ENCODE measurements at regions not wholly inside any gene's neighbourhood (a gene's known extent, or its start where the extent isn't known, plus 50 kb on each side); places are given as distances from the start of the nearest gene placed in this dataset.

DNA sequence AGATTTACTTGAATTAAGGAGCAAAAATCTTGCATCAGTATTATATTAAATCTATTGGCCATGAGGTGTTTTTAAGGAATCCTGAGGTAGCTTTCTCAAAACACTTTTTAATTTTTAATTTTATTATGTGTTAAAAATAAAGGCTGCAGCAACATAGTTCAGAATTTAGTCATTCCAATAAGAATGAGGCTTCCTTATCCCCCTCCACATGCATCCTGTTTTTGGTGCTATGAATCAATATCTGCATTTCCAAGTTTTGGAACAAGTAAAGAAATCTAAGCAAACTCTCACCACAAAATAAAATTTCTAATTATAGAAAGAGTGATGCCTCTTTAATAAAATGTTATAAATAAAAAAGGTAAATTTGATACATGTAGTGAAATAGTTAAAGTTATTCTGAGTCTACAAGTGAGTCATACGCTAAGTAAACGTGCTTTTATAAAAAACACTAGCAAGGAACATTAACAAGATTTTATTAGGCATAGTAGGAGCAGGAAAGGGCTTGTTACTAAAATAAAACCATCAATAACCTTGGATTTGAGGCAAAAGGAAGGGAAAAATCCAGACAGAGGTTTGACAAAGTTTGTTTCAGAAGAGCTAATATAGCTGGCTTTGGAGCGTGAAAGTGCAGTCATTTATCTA lies 1218.0 kb downstream of the NSUN3 start:
- no peaks in the 10 kb centered on the region for H3K27me3 Mint-ChIP-seq (ENCODE audit: insufficient read depth, low read depth)

DNA sequence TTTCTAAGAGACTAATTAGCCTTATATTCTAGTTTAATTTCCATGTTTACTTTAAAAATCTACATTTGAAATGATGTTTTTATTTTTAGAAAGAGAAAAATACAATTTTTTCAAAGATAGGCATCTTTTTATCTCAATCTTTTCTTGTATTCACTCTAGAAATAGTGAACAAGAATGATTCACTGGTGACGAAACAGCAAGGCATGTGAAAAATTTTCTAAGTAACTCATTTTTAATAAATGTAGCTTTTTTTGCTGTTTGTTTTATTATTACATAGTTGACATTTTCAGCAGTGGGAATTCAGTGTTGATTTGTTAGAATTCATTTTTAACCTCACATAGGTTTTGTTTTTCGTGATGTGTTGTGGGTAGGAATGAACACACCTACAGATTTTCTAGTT lies 1226.4 kb downstream of the NSUN3 start:
- no peaks in the 10 kb centered on the region for H3K79me2 ChIP-seq (ENCODE audit: low read depth)
- Mint-ChIP-seq H3K36me3 (no peaks in the 10 kb centered on the region), H3K4me1 (no peaks in the 10 kb centered on the region), H3K9me3 (peaks cover 5% of the 10 kb centered on the region), H3K27ac (no peak overlapping the region), H3K4me3 (no peak overlapping the region), H3K27me3 (ENCODE audit: insufficient read depth, low read depth) (no peaks in the 10 kb centered on the region)
- TF ChIP-seq, protein P1, sequence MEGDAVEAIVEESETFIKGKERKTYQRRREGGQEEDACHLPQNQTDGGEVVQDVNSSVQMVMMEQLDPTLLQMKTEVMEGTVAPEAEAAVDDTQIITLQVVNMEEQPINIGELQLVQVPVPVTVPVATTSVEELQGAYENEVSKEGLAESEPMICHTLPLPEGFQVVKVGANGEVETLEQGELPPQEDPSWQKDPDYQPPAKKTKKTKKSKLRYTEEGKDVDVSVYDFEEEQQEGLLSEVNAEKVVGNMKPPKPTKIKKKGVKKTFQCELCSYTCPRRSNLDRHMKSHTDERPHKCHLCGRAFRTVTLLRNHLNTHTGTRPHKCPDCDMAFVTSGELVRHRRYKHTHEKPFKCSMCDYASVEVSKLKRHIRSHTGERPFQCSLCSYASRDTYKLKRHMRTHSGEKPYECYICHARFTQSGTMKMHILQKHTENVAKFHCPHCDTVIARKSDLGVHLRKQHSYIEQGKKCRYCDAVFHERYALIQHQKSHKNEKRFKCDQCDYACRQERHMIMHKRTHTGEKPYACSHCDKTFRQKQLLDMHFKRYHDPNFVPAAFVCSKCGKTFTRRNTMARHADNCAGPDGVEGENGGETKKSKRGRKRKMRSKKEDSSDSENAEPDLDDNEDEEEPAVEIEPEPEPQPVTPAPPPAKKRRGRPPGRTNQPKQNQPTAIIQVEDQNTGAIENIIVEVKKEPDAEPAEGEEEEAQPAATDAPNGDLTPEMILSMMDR (IDR thresholded peaks at IDR 0.05) = no peak
- no peak for TF ChIP-seq EZH2 (IDR thresholded peaks at IDR 0.05)
- TF ChIP-seq EZH2phosphoT487 (IDR thresholded peaks at IDR 0.05) = no peak
- H3K9me3 ChIP-seq (ENCODE audit: low read depth) = no peaks in the 10 kb centered on the region
- DNase-seq (ENCODE audit: low spot score) = no peak
- H3K27ac ChIP-seq = no peak overlapping the region
- no peak overlapping the region for H3K4me3 ChIP-seq
- no peak overlapping the region for H3K4me2 ChIP-seq
- no peaks in the 10 kb centered on the region for H3K27me3 ChIP-seq
- no peak overlapping the region for H3K9ac ChIP-seq
- no peaks in the 10 kb centered on the region for H3K36me3 ChIP-seq
- no peak overlapping the region for H2AFZ ChIP-seq (replicated peaks)
- no peaks in the 10 kb centered on the region for H4K20me1 ChIP-seq (ENCODE audit: low read depth)
- no peaks in the 10 kb centered on the region for H3K4me1 ChIP-seq
- H3F3A ChIP-seq (ENCODE audit: low read depth) = no peaks in the 10 kb centered on the region

More for the DNA sequence above, 1218.0 kb downstream of the NSUN3 start:
- Histone ChIP-seq H2AFZ (replicated peaks) (no peak overlapping the region), H3F3A (ENCODE audit: low read depth) (no peaks in the 10 kb centered on the region), H3K9ac (no peak overlapping the region), H3K4me1 (no peaks in the 10 kb centered on the region), H3K27me3 (no peaks in the 10 kb centered on the region), H3K9me3 (ENCODE audit: low read depth) (no peaks in the 10 kb centered on the region), H3K79me2 (ENCODE audit: low read depth) (no peaks in the 10 kb centered on the region), H3K27ac (no peak overlapping the region), H3K36me3 (no peaks in the 10 kb centered on the region), H3K4me3 (no peak overlapping the region), H3K4me2 (no peak overlapping the region), H4K20me1 (ENCODE audit: low read depth) (no peaks in the 10 kb centered on the region)
- no peaks in the 10 kb centered on the region for H3K9me3 Mint-ChIP-seq
- no peaks in the 10 kb centered on the region for H3K36me3 Mint-ChIP-seq
- H3K4me3 Mint-ChIP-seq = no peak overlapping the region
- no peak for DNase-seq (ENCODE audit: low spot score)
- no peaks in the 10 kb centered on the region for H3K4me1 Mint-ChIP-seq
- H3K27ac Mint-ChIP-seq = no peak overlapping the region
- TF ChIP-seq EZH2phosphoT487 (IDR thresholded peaks at IDR 0.05) (no peak), EZH2 (IDR thresholded peaks at IDR 0.05) (no peak)
- TF ChIP-seq, protein P1 (IDR thresholded peaks at IDR 0.05) = no peak

DNA sequence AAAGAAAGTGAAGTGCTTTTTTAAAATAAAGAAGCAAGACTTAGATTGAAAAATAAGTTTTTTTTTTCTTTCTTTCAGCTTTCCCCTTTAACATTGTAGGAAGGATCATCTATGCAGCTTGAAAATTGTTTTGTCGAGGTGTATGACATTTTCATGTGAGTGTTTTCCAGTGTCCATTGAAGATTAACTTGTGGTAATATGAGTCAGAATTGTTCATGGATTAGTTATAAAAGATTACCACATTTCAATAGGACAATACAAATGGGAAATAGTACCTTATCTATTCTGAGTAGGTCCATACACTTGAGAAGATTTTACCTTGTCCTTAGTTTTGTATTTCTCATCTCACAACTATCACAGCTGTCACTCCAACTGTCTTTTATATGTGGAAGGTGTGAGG lies 1234.7 kb downstream of the NSUN3 start:
- no peak overlapping the region for H3K4me3 Mint-ChIP-seq
- no peaks in the 10 kb centered on the region for H3K36me3 ChIP-seq
- H2AFZ ChIP-seq (replicated peaks) = no peak overlapping the region
- H3K36me3 Mint-ChIP-seq = no peaks in the 10 kb centered on the region
- H3K27ac Mint-ChIP-seq = no peak overlapping the region
- no peak overlapping the region for H3K27ac ChIP-seq
- TF ChIP-seq EZH2phosphoT487 (IDR thresholded peaks at IDR 0.05) = no peak
- no peak for TF ChIP-seq EZH2 (IDR thresholded peaks at IDR 0.05)
- no peaks in the 10 kb centered on the region for H3K9me3 ChIP-seq (ENCODE audit: low read depth)
- no peak overlapping the region for H3K4me2 ChIP-seq
- H3K27me3 Mint-ChIP-seq (ENCODE audit: insufficient read depth, low read depth) = no peaks in the 10 kb centered on the region
- no peaks in the 10 kb centered on the region for H3K79me2 ChIP-seq (ENCODE audit: low read depth)
- no peaks in the 10 kb centered on the region for H3K27me3 ChIP-seq
- H3K9ac ChIP-seq = no peak overlapping the region
- no peaks in the 10 kb centered on the region for H3K4me1 Mint-ChIP-seq
- DNase-seq (ENCODE audit: low spot score) = no peak
- no peaks in the 10 kb centered on the region for H3K9me3 Mint-ChIP-seq
- no peaks in the 10 kb centered on the region for H3K4me1 ChIP-seq
- no peak overlapping the region for H3K4me3 ChIP-seq
- no peaks in the 10 kb centered on the region for H3F3A ChIP-seq (ENCODE audit: low read depth)
- no peaks in the 10 kb centered on the region for H4K20me1 ChIP-seq (ENCODE audit: low read depth)

DNA sequence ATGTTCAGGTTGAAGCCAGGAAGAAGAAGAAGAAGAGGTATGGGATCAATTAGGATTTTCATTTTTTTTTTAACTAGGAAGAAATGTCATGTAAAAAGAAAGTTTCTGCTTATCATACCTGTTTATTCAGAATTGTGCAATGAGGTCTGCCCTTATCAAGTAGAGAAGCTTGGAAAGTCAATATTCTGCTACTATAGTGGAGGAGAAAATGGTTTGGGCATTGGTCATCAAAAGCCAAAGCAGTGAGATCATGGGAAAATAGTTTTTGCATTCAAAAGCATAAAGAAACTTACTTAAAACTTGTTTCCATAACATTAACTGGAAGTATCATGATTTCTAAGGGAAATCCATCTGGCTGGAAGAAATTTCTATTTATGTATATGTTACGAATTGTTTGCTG lies 1239.2 kb downstream of the NSUN3 start:
- Histone ChIP-seq H3K4me2 (no peak overlapping the region), H3K9ac (no peak overlapping the region), H3K27ac (no peak overlapping the region), H3K9me3 (ENCODE audit: low read depth) (no peaks in the 10 kb centered on the region), H3K79me2 (ENCODE audit: low read depth) (no peaks in the 10 kb centered on the region), H3K4me1 (no peaks in the 10 kb centered on the region), H2AFZ (replicated peaks) (no peak overlapping the region), H3F3A (ENCODE audit: low read depth) (no peaks in the 10 kb centered on the region), H3K4me3 (no peak overlapping the region), H3K27me3 (no peaks in the 10 kb centered on the region), H4K20me1 (ENCODE audit: low read depth) (no peaks in the 10 kb centered on the region), H3K36me3 (no peaks in the 10 kb centered on the region)
- H3K36me3 Mint-ChIP-seq = no peaks in the 10 kb centered on the region
- no peaks in the 10 kb centered on the region for H3K4me1 Mint-ChIP-seq
- no peak for DNase-seq (ENCODE audit: low spot score)
- H3K4me3 Mint-ChIP-seq = no peak overlapping the region
- no peaks in the 10 kb centered on the region for H3K9me3 Mint-ChIP-seq
- H3K27ac Mint-ChIP-seq = no peak overlapping the region
- TF ChIP-seq, protein P1 (IDR thresholded peaks at IDR 0.05) = no peak
- TF ChIP-seq EZH2 (IDR thresholded peaks at IDR 0.05) = no peak
- no peak for TF ChIP-seq EZH2phosphoT487 (IDR thresholded peaks at IDR 0.05)
- H3K27me3 Mint-ChIP-seq (ENCODE audit: insufficient read depth, low read depth) = no peaks in the 10 kb centered on the region

Measured in neural progenitor cell (in vitro differentiated cells).